Duodenal mucosa (tissue), 2 donors: ENCODE measurements at regions not wholly inside any gene's neighbourhood (a gene's known extent, or its start where the extent isn't known, plus 50 kb on each side); places are given as distances from the start of the nearest gene placed in this dataset.
A peak's percentile ranks its signal among the peaks of the same experiment; 100 is the strongest.

Source experiments
- H3K27ac ChIP-seq: one replicate; pipeline ENCODE4 v1.7.0; 2013; ENCODE audit warnings: low read depth, low read length
- H3K27me3 ChIP-seq, 2 donors: one replicate each; pipeline ENCODE4 v1.7.0; 2013; ENCODE audit warnings: low read length in 2 of 2, control low read depth in 1 of 2; ENCODE audit not compliant: insufficient read depth in 2 of 2, control insufficient read depth in 1 of 2
- H3K36me3 ChIP-seq, 2 donors: one replicate each; pipeline ENCODE4 v1.7.0; 2013; ENCODE audit warnings: low read length in 2 of 2, control low read depth in 1 of 2; ENCODE audit not compliant: insufficient read depth in 2 of 2, control insufficient read depth in 1 of 2
- H3K4me1 ChIP-seq, 2 donors: one replicate each; pipeline ENCODE4 v1.7.0; 2013; ENCODE audit warnings: low read length in 2 of 2, control low read depth in 1 of 2; ENCODE audit not compliant: insufficient read depth in 2 of 2, control insufficient read depth in 1 of 2
- H3K4me3 ChIP-seq, 2 donors: one replicate each; pipeline ENCODE4 v1.7.0; 2013; ENCODE audit warnings: low read length in 2 of 2, low read depth in 1 of 2
- H3K9ac ChIP-seq, 2 donors: one replicate each; pipeline ENCODE4 v1.7.0; 2013; ENCODE audit warnings: low read length in 2 of 2, low read depth in 1 of 2
- H3K9me3 ChIP-seq, 2 donors: one replicate each; pipeline ENCODE4 v1.7.0; 2013; ENCODE audit warnings: low read length in 2 of 2, control low read depth in 1 of 2; ENCODE audit not compliant: control insufficient read depth in 1 of 2

DNA sequence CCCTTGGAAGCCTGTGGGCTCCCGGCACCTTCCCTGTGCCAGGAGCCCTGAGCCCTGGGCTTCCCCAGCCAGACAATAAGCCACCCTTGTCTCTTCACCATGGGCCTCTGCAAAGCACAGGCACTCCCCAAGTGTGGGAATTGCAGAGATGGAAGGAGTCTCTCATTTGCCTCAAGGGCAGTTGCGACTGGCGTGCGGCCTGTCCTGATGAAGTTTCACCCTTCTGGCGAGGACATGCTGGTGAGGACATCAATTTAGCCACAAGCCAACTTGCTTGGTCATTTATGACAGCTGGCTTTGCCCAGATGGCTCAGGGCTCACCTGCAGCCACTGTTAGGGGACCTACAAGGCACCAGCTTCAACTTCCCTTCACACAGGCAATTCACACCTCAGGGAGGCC lies 180.2 kb downstream of the ANAPC1 start:
- H3K27me3 ChIP-seq: no peaks in the 10 kb centered on the region
- H3K4me3 ChIP-seq: no peak overlapping the region
- H3K36me3 ChIP-seq: no peaks in the 10 kb centered on the region
- H3K9me3 ChIP-seq: no peaks in the 10 kb centered on the region
- no peak overlapping the region for H3K27ac ChIP-seq
- H3K9ac ChIP-seq: no peak overlapping the region
- peaks cover 18 to 24% of the 10 kb centered on the region in 2 donors for H3K4me1 ChIP-seq

GRCh38 chr2:111704246-111704645 lies 179.7 kb downstream of the ANAPC1 start:
- Histone ChIP-seq H3K9me3 (no peaks in the 10 kb centered on the region), H3K4me3 (no peak overlapping the region), H3K9ac (no peak overlapping the region), H3K27me3 (no peaks in the 10 kb centered on the region), H3K36me3 (no peaks in the 10 kb centered on the region), H3K4me1 (peaks cover 13 to 19% of the 10 kb centered on the region in 2 donors), H3K27ac (no peak overlapping the region)

DNA sequence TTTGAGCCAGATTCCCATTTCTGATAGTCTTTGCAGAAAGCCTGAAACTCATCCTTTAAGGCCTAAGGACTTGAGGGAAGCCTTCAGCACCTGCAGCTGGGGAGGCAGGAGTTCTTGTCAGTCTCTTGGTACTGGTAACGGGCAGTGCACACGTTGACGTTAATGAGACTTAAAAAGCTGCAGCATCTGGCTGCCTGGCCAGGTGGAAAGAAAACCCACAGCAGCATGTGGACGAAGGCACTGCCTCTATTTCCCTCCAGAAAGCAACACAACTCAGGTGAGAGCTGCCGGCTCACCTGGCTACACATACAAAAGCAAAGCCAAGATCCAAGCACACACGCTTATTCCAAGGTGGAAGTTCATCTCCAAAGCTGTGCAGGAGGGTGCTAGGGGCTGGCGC lies 178.8 kb downstream of the ANAPC1 start:
- peak overlapping the region in 1 of 2 donors; percentile 14 for H3K9ac ChIP-seq
- H3K4me1 ChIP-seq: peaks cover 13 to 16% of the 10 kb centered on the region in 2 donors
- no peaks in the 10 kb centered on the region for H3K9me3 ChIP-seq
- no peak overlapping the region for H3K4me3 ChIP-seq
- peak overlapping the region; percentile 29 for H3K27ac ChIP-seq
- no peaks in the 10 kb centered on the region for H3K27me3 ChIP-seq
- no peaks in the 10 kb centered on the region for H3K36me3 ChIP-seq

GRCh38 chr2:111705711-111706336 lies 178.2 kb downstream of the ANAPC1 start:
- Histone ChIP-seq H3K4me3 (no peak overlapping the region), H3K9ac (peak overlapping the region in 1 of 2 donors; percentile 14), H3K27me3 (no peaks in the 10 kb centered on the region), H3K9me3 (no peaks in the 10 kb centered on the region), H3K36me3 (no peaks in the 10 kb centered on the region), H3K4me1 (peaks cover 13 to 16% of the 10 kb centered on the region in 2 donors), H3K27ac (peak overlapping the region; percentile 29)

DNA sequence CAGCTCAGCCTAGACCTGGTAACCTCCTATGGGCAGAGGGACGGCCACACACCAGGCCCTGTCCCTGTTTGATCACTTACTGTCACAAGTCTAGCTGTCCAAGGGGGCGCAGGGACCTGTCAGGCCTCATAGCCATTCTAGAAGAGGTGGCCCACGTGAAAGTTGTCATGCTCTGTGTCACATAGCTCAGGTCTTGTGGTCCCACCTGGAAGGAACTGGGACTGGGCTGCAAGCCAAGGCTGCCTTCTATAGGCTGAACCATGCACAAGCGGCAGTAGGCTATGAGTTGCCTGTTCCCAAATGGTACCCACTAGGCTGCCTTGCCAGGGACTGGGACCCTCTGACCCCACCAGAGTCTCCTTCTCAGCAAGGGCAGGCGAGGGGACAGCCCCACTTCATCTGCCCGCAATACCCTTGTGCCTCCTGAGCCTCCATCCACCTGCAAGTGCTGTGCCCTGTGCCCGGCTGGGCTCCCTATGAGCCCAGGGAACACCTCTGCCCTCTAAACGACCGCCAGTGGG lies 177.5 kb downstream of the ANAPC1 start:
- H3K4me1 ChIP-seq: peaks cover 13 to 16% of the 10 kb centered on the region in 2 donors
- H3K36me3 ChIP-seq: no peaks in the 10 kb centered on the region
- H3K27ac ChIP-seq: no peak overlapping the region
- H3K9ac ChIP-seq: no peak overlapping the region
- H3K27me3 ChIP-seq: no peaks in the 10 kb centered on the region
- H3K4me3 ChIP-seq: no peak overlapping the region
- H3K9me3 ChIP-seq: no peaks in the 10 kb centered on the region

DNA sequence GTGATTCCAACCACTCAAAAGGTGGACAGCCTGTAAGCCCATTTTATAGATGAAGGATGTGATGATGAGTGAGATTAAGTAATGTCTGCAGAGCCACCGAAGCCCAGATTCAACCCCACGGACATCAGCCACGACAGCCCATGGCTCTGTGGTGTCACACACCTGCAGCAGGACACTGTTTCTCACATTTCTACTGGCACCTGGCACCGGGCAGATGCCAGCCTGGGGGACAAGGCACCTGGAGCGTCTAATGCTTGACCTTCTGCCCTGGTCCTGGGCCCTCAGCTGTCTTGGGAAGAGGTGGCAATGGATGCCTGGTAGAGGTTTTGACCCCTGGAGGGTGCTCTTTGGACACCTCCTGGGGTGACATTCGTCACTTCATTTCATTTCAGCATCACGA lies 176.3 kb downstream of the ANAPC1 start:
- H3K27me3 ChIP-seq: no peaks in the 10 kb centered on the region
- peaks cover 8 to 9% of the 10 kb centered on the region in 2 donors for H3K4me1 ChIP-seq
- no peaks in the 10 kb centered on the region for H3K36me3 ChIP-seq
- H3K9ac ChIP-seq: no peak overlapping the region
- H3K9me3 ChIP-seq: no peaks in the 10 kb centered on the region
- no peak overlapping the region for H3K4me3 ChIP-seq
- H3K27ac ChIP-seq: no peak overlapping the region

GRCh38 chr2:111708476-111709180 lies 175.4 kb downstream of the ANAPC1 start:
- no peak overlapping the region for H3K4me3 ChIP-seq
- no peaks in the 10 kb centered on the region for H3K36me3 ChIP-seq
- no peak overlapping the region for H3K9ac ChIP-seq
- H3K4me1 ChIP-seq: peaks cover 7 to 9% of the 10 kb centered on the region in 2 donors
- no peaks in the 10 kb centered on the region for H3K27me3 ChIP-seq
- H3K9me3 ChIP-seq: no peaks in the 10 kb centered on the region
- no peak overlapping the region for H3K27ac ChIP-seq

- Histone ChIP-seq H3K27me3 (no peaks in the 10 kb centered on the region), H3K4me1 (peaks cover 7 to 9% of the 10 kb centered on the region in 2 donors), H3K36me3 (no peaks in the 10 kb centered on the region), H3K9me3 (no peaks in the 10 kb centered on the region), H3K4me3 (no peak overlapping the region), H3K9ac (no peak overlapping the region), H3K27ac (no peak overlapping the region)
These were observed 174.7 kb downstream of the ANAPC1 start for GRCh38 chr2:111709321-111709720.

DNA sequence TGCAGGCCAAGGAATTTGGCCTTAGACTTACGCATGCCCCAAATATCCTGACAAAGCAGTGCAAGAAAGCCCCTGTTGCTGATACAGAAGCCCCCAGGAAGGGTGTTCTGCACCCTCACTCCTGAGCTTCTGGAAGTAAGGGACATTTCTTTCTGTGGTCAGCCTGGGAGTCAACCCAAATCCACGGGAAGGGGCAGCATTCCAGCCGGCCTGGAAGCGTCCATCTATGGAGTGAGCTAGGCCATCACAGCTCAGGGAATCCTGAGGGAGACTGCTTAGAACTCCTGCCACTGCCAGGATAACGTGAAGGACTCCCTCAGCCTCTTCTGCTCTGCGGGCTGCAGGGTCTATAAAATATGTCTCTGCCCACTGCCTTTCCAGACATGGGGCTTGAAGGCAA lies 173.9 kb downstream of the ANAPC1 start:
- Histone ChIP-seq H3K4me1 (peaks cover 7 to 8% of the 10 kb centered on the region in 2 donors), H3K4me3 (no peak overlapping the region), H3K9ac (no peak overlapping the region), H3K36me3 (no peaks in the 10 kb centered on the region), H3K9me3 (no peaks in the 10 kb centered on the region), H3K27ac (no peak overlapping the region), H3K27me3 (no peaks in the 10 kb centered on the region)

- no peaks in the 10 kb centered on the region for H3K27me3 ChIP-seq
- no peaks in the 10 kb centered on the region for H3K36me3 ChIP-seq
- peaks cover 3% of the 10 kb centered on the region in 2 donors for H3K4me1 ChIP-seq
- H3K27ac ChIP-seq: no peak overlapping the region
- no peak overlapping the region for H3K9ac ChIP-seq
- H3K4me3 ChIP-seq: no peak overlapping the region
- H3K9me3 ChIP-seq: no peaks in the 10 kb centered on the region
These were observed 173.4 kb downstream of the ANAPC1 start for GRCh38 chr2:111710613-111711012.
